Breast epithelium (tissue), 4 donors: ENCODE measurements at regions not wholly inside any gene's neighbourhood (a gene's known extent, or its start where the extent isn't known, plus 50 kb on each side); places are given as distances from the start of the nearest gene placed in this dataset.

ENCODE experiments used
- DNase-seq, 2 donors: peaks; one replicate each; pipeline ENCODE4 v3.0.0-alpha.2; 2019; ENCODE audit warnings: low spot score in 2 of 2
- H3K27ac ChIP-seq, 2 donors: fragments of 200-600 bp; sonication (generic) in 1 of 2; one replicate each; pipeline ENCODE4 v1.5.1; 2016 to 2019; ENCODE audit warnings: mild to moderate bottlenecking in 1 of 2
- H3K27me3 ChIP-seq, 2 donors: fragments of 200-600 bp; sonication (generic) in 1 of 2; one replicate each; pipeline versions ENCODE4 v1.5.1 to v1.6.0; 2017 to 2019; ENCODE audit warnings: control low read depth in 1 of 2, mild to moderate bottlenecking in 1 of 2
- H3K36me3 ChIP-seq: fragments of 200-600 bp; one replicate; pipeline ENCODE4 v1.5.1; 2019
- H3K4me1 ChIP-seq, 2 donors: fragments of 200-600 bp; sonication (generic); one replicate each; pipeline ENCODE4 v1.5.1; 2016 to 2019; ENCODE audit warnings: control low read depth in 1 of 2
- H3K4me3 ChIP-seq, 3 donors: fragments of 200-600 bp; sonication (generic); 1 replicate in 2 of 3; 2 replicates in 1 of 3; pipeline ENCODE4 v1.5.1; 2016 to 2019; ENCODE audit warnings: mild to moderate bottlenecking in 3 of 3, moderate library complexity in 2 of 3
- H3K9me3 ChIP-seq, 2 donors: fragments of 200-600 bp; sonication (generic) in 1 of 2; one replicate each; pipeline ENCODE4 v1.5.1; 2016 to 2019; ENCODE audit warnings: control low read depth in 1 of 2
- CTCF ChIP-seq, 3 donors: fragments of 450-650 bp; IDR thresholded peaks; one replicate each; pipeline ENCODE4 v1.5.1; 2016 to 2017; ENCODE audit warnings: antibody characterized with exemption in 3 of 3, mild to moderate bottlenecking in 3 of 3, moderate library complexity in 3 of 3
- POLR2A ChIP-seq: fragments of 450-650 bp; IDR thresholded peaks from one replicate; pipeline ENCODE4 v1.6.1; 2016; ENCODE audit warnings: antibody characterized with exemption, mild to moderate bottlenecking, moderate library complexity
- POLR2AphosphoS5 ChIP-seq, 3 donors: sonication (generic); formaldehyde crosslinking; IDR thresholded peaks; one replicate each; pipeline ENCODE4 v1.6.1; 2017; ENCODE audit warnings: antibody characterized with exemption in 3 of 3
- intact Hi-C: fragments of 100-400 bp; cut with DNase I; formaldehyde crosslinking; loops from one replicate; pipeline ENCODE4 v1.15.1; 2023; ENCODE audit warnings: low total_unique reads

GRCh38 chr5:164054461-164054860, 549.0 kb downstream of the MAT2B start:
- H3K4me3 ChIP-seq, result no peak overlapping the region
- H3K36me3 ChIP-seq, result no peaks in the 10 kb centered on the region
- no peaks in the 10 kb centered on the region for H3K4me1 ChIP-seq
- DNase-seq, result no peak
- H3K27me3 ChIP-seq, result no peaks in the 10 kb centered on the region
- no peaks in the 10 kb centered on the region for H3K9me3 ChIP-seq
- intact Hi-C loops, result no loop called here
- no peak overlapping the region for H3K27ac ChIP-seq
- no peak for TF ChIP-seq CTCF (IDR thresholded peaks at IDR 0.05)
- no peak for TF ChIP-seq POLR2A
- no peak for TF ChIP-seq POLR2AphosphoS5 (IDR thresholded peaks at IDR 0.05)

GRCh38 chr5:164057121-164057520, 551.7 kb downstream of the MAT2B start:
- TF ChIP-seq POLR2AphosphoS5 (IDR thresholded peaks at IDR 0.05), result no peak
- no peak for TF ChIP-seq POLR2A
- TF ChIP-seq CTCF (IDR thresholded peaks at IDR 0.05), result no peak
- intact Hi-C loops, result no loop called here
- Histone ChIP-seq H3K4me1 (no peaks in the 10 kb centered on the region), H3K27ac (no peak overlapping the region), H3K9me3 (no peaks in the 10 kb centered on the region), H3K36me3 (no peaks in the 10 kb centered on the region), H3K27me3 (no peaks in the 10 kb centered on the region), H3K4me3 (no peak overlapping the region)
- no peak for DNase-seq

GRCh38 chr5:164058621-164059020, 553.2 kb downstream of the MAT2B start:
- Histone ChIP-seq H3K27ac (no peak overlapping the region), H3K4me3 (no peak overlapping the region), H3K4me1 (no peaks in the 10 kb centered on the region), H3K9me3 (no peaks in the 10 kb centered on the region), H3K36me3 (no peaks in the 10 kb centered on the region), H3K27me3 (no peaks in the 10 kb centered on the region)
- intact Hi-C loops, result no loop called here
- DNase-seq, result no peak
- TF ChIP-seq CTCF (IDR thresholded peaks at IDR 0.05) (no peak), POLR2A (no peak), POLR2AphosphoS5 (IDR thresholded peaks at IDR 0.05) (no peak)

GRCh38 chr5:164059471-164059870, 554.1 kb downstream of the MAT2B start:
- no peak overlapping the region for H3K4me3 ChIP-seq
- H3K27ac ChIP-seq, result no peak overlapping the region
- DNase-seq, result no peak

GRCh38 chr5:164060786-164061355, 555.5 kb downstream of the MAT2B start:
- intact Hi-C loops, result no loop called here
- Histone ChIP-seq H3K9me3 (peaks cover 0 to 6% of the 10 kb centered on the region in 2 donors), H3K4me1 (no peaks in the 10 kb centered on the region), H3K36me3 (no peaks in the 10 kb centered on the region), H3K27me3 (no peaks in the 10 kb centered on the region), H3K27ac (no peak overlapping the region), H3K4me3 (no peak overlapping the region)
- no peak for DNase-seq
- TF ChIP-seq POLR2A, result no peak
- TF ChIP-seq POLR2AphosphoS5 (IDR thresholded peaks at IDR 0.05), result no peak
- no peak for TF ChIP-seq CTCF (IDR thresholded peaks at IDR 0.05)

More at GRCh38 chr5:164059471-164059870, 554.1 kb downstream of the MAT2B start:
- Histone ChIP-seq H3K9me3 (peaks cover 0 to 6% of the 10 kb centered on the region in 2 donors), H3K36me3 (no peaks in the 10 kb centered on the region), H3K4me1 (no peaks in the 10 kb centered on the region), H3K27me3 (no peaks in the 10 kb centered on the region)
- no peak for TF ChIP-seq CTCF (IDR thresholded peaks at IDR 0.05)
- TF ChIP-seq POLR2A, result no peak
- TF ChIP-seq POLR2AphosphoS5 (IDR thresholded peaks at IDR 0.05), result no peak
- intact Hi-C loops, result no loop called here
